ENCODE measurements at regions not wholly inside any gene's neighbourhood (a gene's known extent, or its start where the extent isn't known, plus 50 kb on each side); places are given as distances from the start of the nearest gene placed in this dataset.

GRCh38 chr2:38203446-38203810, 127.5 kb upstream of the CYP1B1 start:
- DNase-seq (ENCODE audit: low read depth), result peak; percentile 54

GRCh38 chr2:38202713-38203445, 126.9 kb upstream of the CYP1B1 start:
- DNase-seq (ENCODE audit: low read depth), result no peak

- DNase-seq (ENCODE audit: low read depth), result no peak
These were observed 125.8 kb upstream of the CYP1B1 start for GRCh38 chr2:38201784-38202183.

- no peak for DNase-seq (ENCODE audit: low read depth)
These were observed 124.6 kb upstream of the CYP1B1 start for GRCh38 chr2:38200598-38200997.

- no peak for DNase-seq (ENCODE audit: low read depth)
These were observed 123.2 kb upstream of the CYP1B1 start for GRCh38 chr2:38199127-38199526.

- no peak for DNase-seq (ENCODE audit: low read depth)
These were observed 118.8 kb upstream of the CYP1B1 start for GRCh38 chr2:38194751-38195150.

DNA sequence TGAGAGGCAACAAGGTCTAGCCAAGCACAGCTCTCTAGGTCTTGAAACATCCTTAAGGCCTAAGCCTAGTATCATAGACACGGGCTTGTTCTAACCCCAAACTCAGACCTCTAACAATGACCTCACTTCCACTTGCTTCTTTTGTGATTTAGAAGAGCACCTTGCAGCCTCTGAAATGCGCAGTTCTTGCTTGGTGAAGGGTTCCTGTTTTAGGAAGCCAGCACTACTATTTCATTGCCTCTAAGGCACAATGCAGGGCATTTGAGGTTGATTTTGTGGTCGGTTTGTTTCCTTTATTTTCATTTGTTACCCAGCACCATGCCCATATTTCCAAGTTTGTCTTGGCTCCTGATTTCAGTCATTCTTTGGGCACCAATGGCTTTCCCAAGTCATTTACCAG, 117.0 kb upstream of the CYP1B1 start:
- DNase-seq (ENCODE audit: low read depth), result no peak

GRCh38 chr2:38192046-38192445, 116.1 kb upstream of the CYP1B1 start:
- no peak for DNase-seq (ENCODE audit: low read depth)

- no peak for DNase-seq (ENCODE audit: low read depth)
These were observed 115.6 kb upstream of the CYP1B1 start for GRCh38 chr2:38191516-38191915.

DNA sequence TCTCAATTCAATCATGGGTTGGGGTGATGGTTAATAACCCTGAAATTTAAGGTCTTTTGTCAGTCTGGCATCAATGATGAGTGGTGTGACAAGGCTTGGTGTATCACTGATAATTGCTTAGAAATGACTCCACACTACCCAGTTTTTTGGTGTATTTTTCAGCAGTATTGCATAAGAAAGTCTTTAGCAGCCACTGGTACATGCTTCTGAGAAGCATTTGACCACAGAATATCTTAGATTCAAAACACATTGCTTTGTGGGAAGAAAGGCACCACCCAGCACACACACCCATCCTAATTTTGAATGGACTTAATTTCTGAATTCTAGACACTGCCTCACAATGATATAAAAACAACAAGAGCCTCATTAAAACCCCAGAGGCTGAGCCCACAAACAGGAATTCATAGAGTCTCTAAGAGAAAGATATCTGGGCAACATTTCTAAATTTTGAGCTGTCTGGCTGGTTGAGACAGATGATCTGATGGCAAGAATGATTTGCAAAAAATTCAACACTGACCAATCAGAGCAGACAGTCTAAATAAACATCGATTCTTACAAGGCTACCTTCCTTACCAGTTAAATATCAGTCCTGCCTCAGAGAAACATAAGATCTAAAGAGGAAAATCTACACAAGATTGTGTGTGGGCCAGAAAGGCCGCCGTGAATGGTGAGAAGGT, 114.7 kb upstream of the CYP1B1 start:
- no peak for DNase-seq (ENCODE audit: low read depth)

GRCh38 chr2:38187541-38188011, 111.6 kb upstream of the CYP1B1 start:
- DNase-seq (ENCODE audit: low read depth), result peak; percentile 87

DNA sequence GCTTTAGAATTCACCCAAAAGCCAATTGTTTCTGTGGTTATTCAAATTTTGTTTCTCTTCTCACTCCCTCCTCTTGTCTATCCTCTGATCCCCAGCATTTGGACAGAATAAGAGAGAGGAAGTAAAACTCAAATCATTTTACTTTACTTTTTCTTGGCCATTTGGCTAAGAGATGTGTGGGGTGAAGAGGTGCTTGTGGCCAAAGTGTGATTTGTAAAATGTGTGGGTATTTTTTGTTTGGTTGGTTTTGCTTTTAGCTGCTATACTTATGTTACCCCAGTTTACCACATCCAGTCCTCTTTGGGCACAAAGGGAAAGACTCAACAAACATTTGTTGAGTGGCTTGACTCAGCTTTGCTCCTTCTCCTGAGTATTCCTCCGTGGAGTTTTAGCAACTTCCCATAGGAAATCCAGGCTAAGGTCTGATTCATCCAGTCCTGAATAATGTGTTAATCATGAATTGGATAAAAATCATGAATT, 109.1 kb upstream of the CYP1B1 start:
- DNase-seq (ENCODE audit: low read depth), result no peak

DNA sequence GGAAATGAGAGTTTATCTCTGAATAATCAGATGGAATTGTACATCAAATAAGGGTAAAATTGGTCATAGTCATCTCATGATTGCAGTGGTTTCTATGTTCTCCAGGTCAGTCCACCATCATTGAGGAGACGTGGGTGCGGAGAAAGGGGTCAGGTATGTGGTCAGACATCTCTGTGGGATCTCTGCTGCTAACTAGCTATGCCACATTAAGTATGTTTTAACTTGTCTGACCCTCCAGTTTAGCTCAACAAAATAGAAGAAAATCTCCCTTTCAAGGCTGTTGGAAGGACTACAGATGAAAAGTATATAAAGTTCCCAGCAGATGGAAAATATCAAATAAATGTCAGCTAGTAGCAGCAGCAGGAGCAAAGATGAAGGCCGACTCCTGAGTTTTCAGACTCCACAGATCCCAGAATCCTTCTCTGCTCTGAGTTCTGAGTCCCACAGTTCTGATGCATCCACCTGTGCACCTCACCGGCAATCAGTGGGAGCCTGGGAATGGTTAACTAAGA, 106.6 kb upstream of the CYP1B1 start:
- no peak for DNase-seq (ENCODE audit: low read depth)

DNA sequence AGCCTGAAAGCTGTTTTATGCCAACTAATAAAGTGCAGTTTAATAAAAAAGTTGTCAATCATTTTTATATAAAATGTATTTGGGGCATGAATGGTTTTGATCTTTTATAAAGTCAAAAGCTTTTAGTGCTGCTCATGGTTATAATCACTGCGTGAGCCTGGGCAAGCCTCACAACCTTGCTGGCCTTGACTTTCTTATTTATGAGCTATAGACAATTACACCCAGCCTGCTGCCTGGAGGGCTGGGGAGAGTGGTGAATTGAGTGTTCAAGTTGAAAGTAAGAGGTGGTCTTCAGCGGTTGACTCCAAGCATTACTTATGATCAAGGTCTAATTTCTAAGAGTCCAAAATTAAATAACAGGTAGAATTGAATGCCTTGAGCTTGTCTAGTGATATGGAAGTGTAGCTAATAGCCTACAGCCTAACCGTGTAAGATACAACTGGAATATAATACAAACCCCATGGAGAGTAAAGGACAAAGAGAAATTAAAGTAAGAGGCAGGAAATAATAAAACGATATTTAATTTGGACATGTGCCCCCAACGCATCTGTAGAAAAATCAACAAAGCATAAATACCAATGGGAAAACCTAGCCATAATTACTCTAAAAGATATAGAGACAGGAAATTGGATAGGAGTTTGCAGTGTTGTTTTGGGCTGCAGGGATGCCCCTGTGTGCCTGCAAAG, 106.0 kb upstream of the CYP1B1 start:
- DNase-seq (ENCODE audit: low read depth), result no peak

GRCh38 chr2:38180754-38181153, 104.8 kb upstream of the CYP1B1 start:
- DNase-seq (ENCODE audit: low read depth), result no peak

GRCh38 chr2:38178556-38179419, 102.8 kb upstream of the CYP1B1 start:
- DNase-seq (ENCODE audit: low read depth), result peak; percentile 56

DNA sequence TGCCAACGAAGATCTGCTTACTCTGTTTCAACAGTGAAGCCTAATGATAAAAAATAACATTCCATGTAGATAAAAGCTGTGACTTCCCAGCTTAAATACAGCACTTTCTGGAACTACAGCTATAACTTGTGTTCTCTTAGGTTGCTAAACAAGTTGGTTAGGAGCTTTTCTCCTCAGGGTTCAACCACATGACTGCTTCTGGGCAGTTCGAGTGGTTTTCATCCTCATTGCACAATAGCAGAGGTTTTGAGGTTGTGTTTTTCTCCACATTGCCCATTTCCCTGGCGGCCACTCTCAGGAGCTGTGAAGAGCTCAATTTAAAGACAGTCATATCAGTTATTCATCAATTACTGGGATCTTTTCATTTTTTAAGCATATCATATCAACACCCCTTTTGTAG, 102.2 kb upstream of the CYP1B1 start:
- DNase-seq (ENCODE audit: low read depth), result no peak

- peak; percentile 74 for DNase-seq (ENCODE audit: low read depth)
These were observed 100.7 kb upstream of the CYP1B1 start for GRCh38 chr2:38176619-38177021.

DNA sequence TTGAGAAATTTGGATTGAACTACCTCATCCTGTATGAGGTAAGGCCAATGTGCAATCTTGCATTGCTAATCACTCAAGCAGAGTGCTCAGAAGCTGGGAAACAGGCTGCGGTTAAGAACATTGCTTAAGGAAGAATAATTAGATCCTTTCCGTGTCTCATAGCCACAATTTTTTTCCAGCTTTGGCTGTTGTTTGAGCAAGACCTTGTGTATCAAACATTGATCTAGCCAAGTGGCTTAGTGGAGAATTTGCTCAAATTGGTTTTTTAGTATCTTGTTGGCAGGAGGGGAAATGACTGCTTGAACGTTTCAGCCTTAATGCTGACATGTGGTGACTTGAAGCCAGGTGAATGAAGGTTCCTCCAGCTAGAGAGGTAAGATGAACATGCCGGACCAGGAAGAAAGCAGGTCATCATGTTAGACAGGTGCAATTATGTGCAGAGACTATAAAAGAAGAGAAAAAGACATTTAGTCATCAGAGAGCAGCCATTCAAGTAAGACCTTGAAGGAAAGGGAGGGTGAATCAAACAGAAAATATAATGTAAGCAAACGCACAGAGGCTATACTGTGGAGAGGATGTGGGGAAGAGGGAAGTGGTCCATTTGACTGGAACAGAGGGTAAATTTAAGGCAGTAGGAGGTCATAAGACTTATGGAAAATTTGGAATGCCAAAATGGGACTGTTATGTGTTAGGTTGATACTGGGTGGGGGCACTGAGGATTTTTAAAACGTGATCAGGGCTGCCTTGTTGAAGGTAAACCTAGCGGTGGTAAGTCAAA, 98.9 kb upstream of the CYP1B1 start:
- DNase-seq (ENCODE audit: low read depth), result peak; percentile 94

GRCh38 chr2:38174131-38174530, 98.2 kb upstream of the CYP1B1 start:
- peak; percentile 49 for DNase-seq (ENCODE audit: low read depth)

DNA sequence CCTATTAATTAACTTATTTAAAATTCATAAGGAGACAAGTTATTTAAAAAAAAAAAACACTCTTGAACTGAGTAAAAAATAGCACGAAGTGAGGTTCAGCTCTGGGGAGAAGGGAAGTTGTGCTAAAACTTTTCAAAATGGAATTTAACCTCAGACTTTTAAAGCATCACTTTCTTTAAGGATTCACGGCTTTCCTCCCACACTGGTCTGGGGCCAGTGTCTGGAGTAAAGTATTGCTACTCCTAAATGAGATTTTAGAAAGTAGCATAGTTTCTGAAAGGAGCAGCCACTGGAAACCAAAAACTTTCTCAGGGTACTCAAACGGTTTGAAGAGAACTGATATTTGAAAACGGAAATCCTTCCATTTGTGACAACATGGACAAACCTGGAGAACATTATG, 97.7 kb upstream of the CYP1B1 start:
- DNase-seq (ENCODE audit: low read depth), result no peak
